ENCODE measurements at regions not wholly inside any gene's neighbourhood (a gene's known extent, or its start where the extent isn't known, plus 50 kb on each side); places are given as distances from the start of the nearest gene placed in this dataset.

GRCh38 chr6:139521338-139521737 is 146.9 kb upstream of the CITED2 start:
- no peak for DNase-seq

- no peak for DNase-seq
Measured at GRCh38 chr6:139520321-139520768, 145.9 kb upstream of the CITED2 start.

- DNase-seq, result no peak
Measured at GRCh38 chr6:139519571-139520031, 145.2 kb upstream of the CITED2 start.

- DNase-seq, result no peak
Measured at GRCh38 chr6:139519097-139519496, 144.6 kb upstream of the CITED2 start.

- no peak for DNase-seq
Measured at GRCh38 chr6:139518556-139519091, 144.2 kb upstream of the CITED2 start.

GRCh38 chr6:139517998-139518555 is 143.6 kb upstream of the CITED2 start:
- DNase-seq, result peak; percentile 29

- no peak for DNase-seq
Measured at GRCh38 chr6:139515511-139515910, 141.1 kb upstream of the CITED2 start.

GRCh38 chr6:139514819-139515218 is 140.4 kb upstream of the CITED2 start:
- DNase-seq, result no peak

GRCh38 chr6:139510040-139510790 is 135.8 kb upstream of the CITED2 start:
- DNase-seq, result no peak

GRCh38 chr6:139509167-139509566 is 134.7 kb upstream of the CITED2 start:
- no peak for DNase-seq

- DNase-seq, result no peak
Measured at GRCh38 chr6:139508576-139508975, 134.1 kb upstream of the CITED2 start.

- DNase-seq, result no peak
Measured at GRCh38 chr6:139508023-139508422, 133.6 kb upstream of the CITED2 start.

GRCh38 chr6:139500977-139501376 is 126.5 kb upstream of the CITED2 start:
- no peak for DNase-seq

- DNase-seq, result no peak
Measured at GRCh38 chr6:139498715-139499114, 124.3 kb upstream of the CITED2 start.

GRCh38 chr6:139497345-139497961 is 123.0 kb upstream of the CITED2 start:
- no peak for DNase-seq

- no peak for DNase-seq
Measured at GRCh38 chr6:139496654-139497344, 122.4 kb upstream of the CITED2 start.

GRCh38 chr6:139494376-139494990 is 120.0 kb upstream of the CITED2 start:
- DNase-seq, result no peak

GRCh38 chr6:139490482-139490881 is 116.0 kb upstream of the CITED2 start:
- DNase-seq, result no peak

GRCh38 chr6:139486476-139486799 is 112.0 kb upstream of the CITED2 start:
- DNase-seq, result no peak

- DNase-seq, result no peak
Measured at GRCh38 chr6:139485742-139486475, 111.5 kb upstream of the CITED2 start.

GRCh38 chr6:139485185-139485584 is 110.7 kb upstream of the CITED2 start:
- DNase-seq, result no peak

- DNase-seq, result no peak
Measured at GRCh38 chr6:139483079-139483478, 108.6 kb upstream of the CITED2 start.

Measured in SIG-M5 (cell line).